ENCODE measurements at regions not wholly inside any gene's neighbourhood (a gene's known extent, or its start where the extent isn't known, plus 50 kb on each side); places are given as distances from the start of the nearest gene placed in this dataset.

DNA sequence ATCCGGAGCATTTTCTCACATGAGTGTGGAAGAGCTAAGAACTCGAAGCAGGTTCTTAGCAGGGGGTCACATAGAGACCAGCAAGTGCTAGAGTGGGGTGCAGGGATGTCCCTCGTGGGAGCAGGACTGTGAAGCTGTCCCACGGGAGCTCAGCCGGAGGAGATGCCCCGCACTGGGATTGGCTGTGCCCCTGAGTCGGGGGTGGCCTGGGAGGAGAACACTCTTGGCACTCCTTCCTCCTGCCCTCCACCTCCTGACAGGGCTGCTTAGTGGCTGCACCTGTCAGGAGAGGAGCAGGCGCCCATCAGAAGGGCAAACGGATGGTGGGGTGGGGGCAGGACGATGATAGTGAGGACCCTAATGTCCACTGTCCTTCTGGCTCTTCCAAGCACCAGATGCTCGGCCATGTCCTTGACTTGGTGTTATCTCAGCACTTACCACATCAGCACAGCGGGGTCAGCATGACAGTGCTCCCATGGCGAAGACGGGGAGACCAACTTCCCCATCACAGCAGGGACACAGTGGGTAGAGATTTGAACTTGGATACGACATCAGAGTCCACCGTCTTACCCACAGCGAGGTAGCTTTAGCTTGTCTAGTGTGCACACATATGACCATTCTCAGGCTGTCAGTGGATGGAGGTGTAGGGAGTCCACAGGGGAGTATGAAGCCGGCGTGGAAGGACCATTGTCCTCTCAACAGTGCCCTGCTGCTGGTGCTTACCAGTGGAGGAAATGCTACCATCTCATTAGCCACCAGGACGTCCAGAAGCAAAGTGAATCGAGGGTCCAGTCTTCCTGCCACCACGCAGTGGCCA is 142.5 kb upstream of the SHH start:
- DNase-seq (ENCODE audit: insufficient read length) (no peak), FAIRE-seq (no peak)
- TF ChIP-seq TAF1 (IDR thresholded peaks at IDR 0.05; ENCODE audit: borderline replicate concordance, low read depth, low read length) (no peak), POLR2AphosphoS5 (IDR thresholded peaks at IDR 0.05; ENCODE audit: low read depth, low read length) (no peak), POLR2A (IDR thresholded peaks at IDR 0.05; ENCODE audit: low read depth, low read length) (no peak)

DNA sequence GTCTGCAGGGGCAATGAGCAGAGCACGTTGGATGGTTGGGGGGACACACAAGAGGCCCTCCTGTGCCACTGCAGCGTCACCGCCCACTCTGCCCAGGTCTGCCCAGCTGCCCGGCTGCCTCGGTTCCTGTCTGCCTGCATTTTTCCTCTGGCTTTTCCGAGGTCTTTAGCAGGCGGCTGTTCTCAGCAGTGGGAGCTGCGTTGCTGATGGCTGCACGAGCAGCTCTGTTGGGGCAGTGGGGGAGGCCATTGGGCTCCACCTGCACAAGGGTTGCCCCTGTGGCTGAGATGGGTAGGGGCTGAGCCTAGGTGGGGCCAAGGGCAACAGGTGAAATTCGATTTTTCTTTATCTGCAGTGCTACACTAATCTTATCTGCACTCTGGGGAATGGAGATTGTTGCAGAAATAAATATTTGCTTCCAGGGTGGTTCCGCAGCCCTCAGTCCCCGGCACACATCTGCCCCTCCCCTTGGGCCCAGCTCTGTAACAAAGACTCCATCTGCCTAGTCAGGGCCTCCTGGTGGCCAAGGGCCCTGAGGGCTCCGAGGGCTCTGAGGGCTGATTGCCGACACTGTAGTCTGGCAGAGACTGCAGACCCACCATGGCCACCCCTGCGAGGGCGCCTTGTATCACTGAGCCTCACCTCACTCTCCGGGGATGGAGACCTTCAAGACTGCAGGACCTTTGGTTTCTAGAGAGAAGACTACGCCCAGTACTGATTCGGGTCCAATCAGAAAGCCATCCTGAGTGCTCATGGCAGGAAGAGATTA is 141.7 kb upstream of the SHH start:
- no peak for DNase-seq (ENCODE audit: insufficient read length)
- TF ChIP-seq TAF1 (IDR thresholded peaks at IDR 0.05; ENCODE audit: borderline replicate concordance, low read depth, low read length) (no peak), POLR2A (IDR thresholded peaks at IDR 0.05; ENCODE audit: low read depth, low read length) (no peak), POLR2AphosphoS5 (IDR thresholded peaks at IDR 0.05; ENCODE audit: low read depth, low read length) (no peak)
- no peak for FAIRE-seq

GRCh38 chr7:155953501-155953778 is 141.2 kb upstream of the SHH start:
- TF ChIP-seq POLR2A (IDR thresholded peaks at IDR 0.05; ENCODE audit: low read depth, low read length) (no peak), TAF1 (IDR thresholded peaks at IDR 0.05; ENCODE audit: borderline replicate concordance, low read depth, low read length) (no peak), POLR2AphosphoS5 (IDR thresholded peaks at IDR 0.05; ENCODE audit: low read depth, low read length) (no peak)
- no peak for DNase-seq (ENCODE audit: insufficient read length)
- FAIRE-seq, result no peak

GRCh38 chr7:155951554-155952158 is 139.4 kb upstream of the SHH start:
- TF ChIP-seq POLR2A (IDR thresholded peaks at IDR 0.05; ENCODE audit: low read depth, low read length) (no peak), POLR2AphosphoS5 (IDR thresholded peaks at IDR 0.05; ENCODE audit: low read depth, low read length) (no peak), TAF1 (IDR thresholded peaks at IDR 0.05; ENCODE audit: borderline replicate concordance, low read depth, low read length) (no peak)
- DNase-seq (ENCODE audit: insufficient read length) (no peak), FAIRE-seq (no peak)

GRCh38 chr7:155950898-155951553 is 138.8 kb upstream of the SHH start:
- TF ChIP-seq TAF1 (IDR thresholded peaks at IDR 0.05; ENCODE audit: borderline replicate concordance, low read depth, low read length) (no peak), POLR2A (IDR thresholded peaks at IDR 0.05; ENCODE audit: low read depth, low read length) (no peak), POLR2AphosphoS5 (IDR thresholded peaks at IDR 0.05; ENCODE audit: low read depth, low read length) (no peak)
- no peak for DNase-seq (ENCODE audit: insufficient read length)
- FAIRE-seq, result no peak

- no peak for TF ChIP-seq TAF1 (IDR thresholded peaks at IDR 0.05; ENCODE audit: borderline replicate concordance, low read depth, low read length)
- no peak for TF ChIP-seq POLR2A (IDR thresholded peaks at IDR 0.05; ENCODE audit: low read depth, low read length)
- TF ChIP-seq POLR2AphosphoS5 (IDR thresholded peaks at IDR 0.05; ENCODE audit: low read depth, low read length), result no peak
- FAIRE-seq, result no peak
- no peak for DNase-seq (ENCODE audit: insufficient read length)
These were observed 136.6 kb upstream of the SHH start for GRCh38 chr7:155948845-155949244.

GRCh38 chr7:155948423-155948822 is 136.2 kb upstream of the SHH start:
- DNase-seq (ENCODE audit: insufficient read length) (no peak), FAIRE-seq (no peak)
- TF ChIP-seq TAF1 (IDR thresholded peaks at IDR 0.05; ENCODE audit: borderline replicate concordance, low read depth, low read length), result no peak

DNA sequence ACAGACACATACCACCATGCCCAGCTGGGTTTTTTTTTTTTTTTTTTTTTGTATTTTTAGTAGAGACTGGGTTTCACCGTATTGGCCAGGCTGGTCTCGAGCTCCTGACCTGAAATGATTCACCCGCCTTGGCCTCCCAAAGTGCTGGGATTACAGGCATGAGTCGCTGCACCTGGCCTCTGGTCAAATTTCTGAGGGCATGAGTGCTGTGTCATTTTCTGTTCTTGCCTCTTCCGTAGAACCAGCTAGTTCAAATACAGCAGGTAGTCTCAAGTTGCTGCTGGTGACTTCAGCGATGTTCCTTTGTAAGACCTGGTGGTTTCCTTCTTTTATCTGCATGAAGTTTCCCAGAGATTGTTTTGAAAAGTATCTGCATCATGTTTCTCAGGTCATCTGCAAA is 134.8 kb upstream of the SHH start:
- TF ChIP-seq TAF1 (IDR thresholded peaks at IDR 0.05; ENCODE audit: borderline replicate concordance, low read depth, low read length) (no peak), POLR2A (IDR thresholded peaks at IDR 0.05; ENCODE audit: low read depth, low read length) (no peak), POLR2AphosphoS5 (IDR thresholded peaks at IDR 0.05; ENCODE audit: low read depth, low read length) (no peak)
- no peak for DNase-seq (ENCODE audit: insufficient read length)
- no peak for FAIRE-seq

GRCh38 chr7:155945670-155946325 is 133.5 kb upstream of the SHH start:
- DNase-seq (ENCODE audit: insufficient read length) (no peak), FAIRE-seq (no peak)
- TF ChIP-seq TAF1 (IDR thresholded peaks at IDR 0.05; ENCODE audit: borderline replicate concordance, low read depth, low read length) (no peak), POLR2AphosphoS5 (IDR thresholded peaks at IDR 0.05; ENCODE audit: low read depth, low read length) (no peak), POLR2A (IDR thresholded peaks at IDR 0.05; ENCODE audit: low read depth, low read length) (no peak)

GRCh38 chr7:155944901-155945300 is 132.6 kb upstream of the SHH start:
- TF ChIP-seq POLR2A (IDR thresholded peaks at IDR 0.05; ENCODE audit: low read depth, low read length), result no peak
- TF ChIP-seq TAF1 (IDR thresholded peaks at IDR 0.05; ENCODE audit: borderline replicate concordance, low read depth, low read length), result no peak
- no peak for TF ChIP-seq POLR2AphosphoS5 (IDR thresholded peaks at IDR 0.05; ENCODE audit: low read depth, low read length)
- DNase-seq (ENCODE audit: insufficient read length) (no peak), FAIRE-seq (no peak)

Data from GM12892 (cell line).